NB4 (cell line): ENCODE measurements at regions not wholly inside any gene's neighbourhood (a gene's known extent, or its start where the extent isn't known, plus 50 kb on each side); places are given as distances from the start of the nearest gene placed in this dataset.
"Not testable (repeated sequence)": the region's sequence is repeated elsewhere in the genome, so short reads cannot be mapped to it uniquely, and the experiment has no call there.

Experiments used
- DNase-seq: peaks from one replicate; pipeline ENCODE4 v3.0.0; 2010; ENCODE audit warnings: low read depth
- H3K4me3 ChIP-seq: one replicate; pipeline ENCODE4 v1.5.1; 2011; ENCODE audit warnings: mild to moderate bottlenecking, low read depth, low read length, moderate library complexity
- CTCF ChIP-seq: IDR thresholded peaks from one replicate; pipeline ENCODE4 v1.5.1; 2012; ENCODE audit warnings: low read depth, low read length
- MAX ChIP-seq: IDR thresholded peaks from 2 replicates; pipeline ENCODE4 v1.6.1; 2011; ENCODE audit warnings: low read depth, low read length
- MYC ChIP-seq: IDR thresholded peaks from 2 replicates; pipeline ENCODE4 v1.6.1; 2011; ENCODE audit warnings: low read depth, low read length
- POLR2A ChIP-seq: IDR thresholded peaks from 2 replicates; pipeline ENCODE4 v1.6.1; 2011; ENCODE audit warnings: mild to moderate bottlenecking; ENCODE audit not compliant: insufficient read length; ENCODE audit errors: extremely low read depth

GRCh38 chr4:187501731-187502130, 493.8 kb upstream of the ZFP42 start:
- no peak for DNase-seq
- no peak overlapping the region for H3K4me3 ChIP-seq
- no peak for TF ChIP-seq MYC
- TF ChIP-seq CTCF: no peak
- no peak for TF ChIP-seq MAX
- TF ChIP-seq POLR2A: no peak

GRCh38 chr4:187504974-187505797, 490.4 kb upstream of the ZFP42 start:
- DNase-seq: no peak
- TF ChIP-seq MAX: no peak
- TF ChIP-seq POLR2A: no peak
- no peak for TF ChIP-seq CTCF
- no peak for TF ChIP-seq MYC
- no peak overlapping the region for H3K4me3 ChIP-seq

- not testable (repeated sequence) for DNase-seq, H3K4me3 ChIP-seq
Observed at GRCh38 chr4:187505798-187506141, 489.8 kb upstream of the ZFP42 start.

- no peak for DNase-seq
- H3K4me3 ChIP-seq: no peak overlapping the region
- TF ChIP-seq MYC (no peak), CTCF (no peak), POLR2A (no peak), MAX (no peak)
Observed at GRCh38 chr4:187516224-187516623, 479.3 kb upstream of the ZFP42 start.

GRCh38 chr4:187541666-187542065, 453.9 kb upstream of the ZFP42 start:
- no peak for TF ChIP-seq MAX
- no peak for TF ChIP-seq CTCF
- TF ChIP-seq POLR2A: no peak
- no peak for TF ChIP-seq MYC
- H3K4me3 ChIP-seq: no peak overlapping the region
- DNase-seq: no peak

GRCh38 chr4:187544461-187545053, 451.0 kb upstream of the ZFP42 start:
- no peak overlapping the region for H3K4me3 ChIP-seq
- no peak for DNase-seq
- TF ChIP-seq MAX: no peak
- no peak for TF ChIP-seq MYC
- TF ChIP-seq POLR2A: no peak
- no peak for TF ChIP-seq CTCF
